ENCODE measurements at regions not wholly inside any gene's neighbourhood (a gene's known extent, or its start where the extent isn't known, plus 50 kb on each side); places are given as distances from the start of the nearest gene placed in this dataset.

GRCh38 chr2:151180123-151180522 lies 81.5 kb downstream of the RBM43 start:
- H3K9me3 ChIP-seq (ENCODE audit: control insufficient read depth in 1 of 2, insufficient read depth in 1 of 2, low read length in 2 of 2): no peaks in the 10 kb centered on the region
- CTCF ChIA-PET: no interaction called here
- no peak for ATAC-seq (ENCODE audit: poor library complexity)
- intact Hi-C loops (cut with DNase I, micrococcal nuclease): no loop called here
- no peak for TF ChIP-seq CTCF (IDR thresholded peaks at IDR 0.05)
- Mint-ChIP-seq H3K27ac (no peak overlapping the region), H3K9me3 (no peaks in the 10 kb centered on the region), H3K36me3 (ENCODE audit: low read depth) (no peaks in the 10 kb centered on the region), H3K27me3 (peaks cover 35% of the 10 kb centered on the region), H3K4me3 (no peak overlapping the region), H3K4me1 (ENCODE audit: low read depth) (no peaks in the 10 kb centered on the region)
- H3K27me3 ChIP-seq (ENCODE audit: control insufficient read depth in 1 of 2, insufficient read depth in 2 of 2, low read length in 2 of 2): no peaks in the 10 kb centered on the region
- H3K27ac ChIP-seq (ENCODE audit: low read depth in 1 of 2, low read length in 2 of 2): no peak overlapping the region
- no peak overlapping the region for H3K4me3 ChIP-seq (ENCODE audit: low read length)
- no peak for DNase-seq
- no peaks in the 10 kb centered on the region for H3K4me1 ChIP-seq (ENCODE audit: insufficient read depth, low read length)
- POLR2A ChIA-PET: no interaction called here
- no peaks in the 10 kb centered on the region for H3K36me3 ChIP-seq (ENCODE audit: insufficient read depth, low read length)

GRCh38 chr2:151178207-151178606 lies 83.5 kb downstream of the RBM43 start:
- Mint-ChIP-seq H3K27me3 (peaks cover 42% of the 10 kb centered on the region), H3K36me3 (ENCODE audit: low read depth) (no peaks in the 10 kb centered on the region), H3K27ac (no peak overlapping the region), H3K9me3 (no peaks in the 10 kb centered on the region), H3K4me3 (no peak overlapping the region), H3K4me1 (ENCODE audit: low read depth) (no peaks in the 10 kb centered on the region)
- Histone ChIP-seq H3K9me3 (ENCODE audit: control insufficient read depth in 1 of 2, insufficient read depth in 1 of 2, low read length in 2 of 2) (no peaks in the 10 kb centered on the region), H3K27ac (ENCODE audit: low read depth in 1 of 2, low read length in 2 of 2) (no peak overlapping the region), H3K36me3 (ENCODE audit: insufficient read depth, low read length) (no peaks in the 10 kb centered on the region), H3K4me1 (ENCODE audit: insufficient read depth, low read length) (no peaks in the 10 kb centered on the region), H3K27me3 (ENCODE audit: control insufficient read depth in 1 of 2, insufficient read depth in 2 of 2, low read length in 2 of 2) (no peaks in the 10 kb centered on the region), H3K4me3 (ENCODE audit: low read length) (no peak overlapping the region)
- intact Hi-C loops (cut with DNase I, micrococcal nuclease): no loop called here
- DNase-seq (no peak), ATAC-seq (ENCODE audit: poor library complexity) (no peak)
- no peak for TF ChIP-seq CTCF (IDR thresholded peaks at IDR 0.05)
- POLR2A ChIA-PET: no interaction called here
- CTCF ChIA-PET: no interaction called here

GRCh38 chr2:151177756-151178155 lies 83.9 kb downstream of the RBM43 start:
- Histone ChIP-seq H3K36me3 (ENCODE audit: insufficient read depth, low read length) (no peaks in the 10 kb centered on the region), H3K27ac (ENCODE audit: low read depth in 1 of 2, low read length in 2 of 2) (no peak overlapping the region), H3K4me1 (ENCODE audit: insufficient read depth, low read length) (no peaks in the 10 kb centered on the region), H3K27me3 (ENCODE audit: control insufficient read depth in 1 of 2, insufficient read depth in 2 of 2, low read length in 2 of 2) (no peaks in the 10 kb centered on the region), H3K9me3 (ENCODE audit: control insufficient read depth in 1 of 2, insufficient read depth in 1 of 2, low read length in 2 of 2) (no peaks in the 10 kb centered on the region), H3K4me3 (ENCODE audit: low read length) (no peak overlapping the region)
- no peak for ATAC-seq (ENCODE audit: poor library complexity)
- no peaks in the 10 kb centered on the region for H3K9me3 Mint-ChIP-seq
- no peaks in the 10 kb centered on the region for H3K4me1 Mint-ChIP-seq (ENCODE audit: low read depth)
- no peak for TF ChIP-seq CTCF (IDR thresholded peaks at IDR 0.05)
- ChIA-PET POLR2A (no interaction called here), CTCF (no interaction called here)
- DNase-seq: no peak
- peaks cover 40% of the 10 kb centered on the region for H3K27me3 Mint-ChIP-seq
- no peak overlapping the region for H3K27ac Mint-ChIP-seq
- H3K36me3 Mint-ChIP-seq (ENCODE audit: low read depth): no peaks in the 10 kb centered on the region
- intact Hi-C loops (cut with DNase I, micrococcal nuclease): no loop called here
- no peak overlapping the region for H3K4me3 Mint-ChIP-seq

All from CD4-positive, alpha-beta T cell (primary cell).